Keratinocyte (primary cell): ENCODE measurements at regions not wholly inside any gene's neighbourhood (a gene's known extent, or its start where the extent isn't known, plus 50 kb on each side); places are given as distances from the start of the nearest gene placed in this dataset.

Source experiments
- DNase-seq: peaks from one replicate; pipeline ENCODE4 v3.0.0-alpha.2; 2011; ENCODE audit warnings: low read depth, missing footprints, low spot score
- FAIRE-seq: peaks from 2 replicates; lab custom pipeline; 2011; peaks lifted over from hg19 to GRCh38; lab: Jason Lieb, UNC
- H2AFZ ChIP-seq: 2 replicates; pipeline ENCODE4 v1.6.0; 2012; ENCODE audit warnings: low read length, control low read depth, inconsistent platforms; ENCODE audit not compliant: control insufficient read depth
- H3K27ac ChIP-seq: 2 replicates; pipeline ENCODE4 v1.5.1; 2011; ENCODE audit warnings: low read length; ENCODE audit not compliant: control insufficient read depth, insufficient read depth
- H3K27me3 ChIP-seq: 3 replicates; pipeline ENCODE4 v1.6.0; 2011; ENCODE audit warnings: low read length; ENCODE audit not compliant: control insufficient read depth, insufficient read depth; ENCODE audit errors: extremely low read depth
- H3K36me3 ChIP-seq, 2 experiments: 2 replicates in 1 of 2; 3 replicates in 1 of 2; pipeline ENCODE4 v1.5.1; 2011; ENCODE audit warnings: low read length in 2 of 2, mild to moderate bottlenecking in 1 of 2; ENCODE audit not compliant: control insufficient read depth in 2 of 2, insufficient read depth in 2 of 2; ENCODE audit errors: extremely low read depth in 1 of 2
- H3K4me1 ChIP-seq: 3 replicates; pipeline ENCODE4 v1.5.1; 2011; ENCODE audit warnings: low read length; ENCODE audit not compliant: control insufficient read depth, insufficient read depth; ENCODE audit errors: extremely low read depth
- H3K4me2 ChIP-seq: 3 replicates; pipeline ENCODE4 v1.6.0; 2011; ENCODE audit warnings: low read depth, low read length; ENCODE audit not compliant: control insufficient read depth, insufficient read depth; ENCODE audit errors: extremely low read depth
- H3K4me3 ChIP-seq, 3 experiments: fragments of 200-600 bp in 1 of 3; sonication (generic) in 1 of 3; 2 replicates in 2 of 3; 3 replicates in 1 of 3; pipeline ENCODE4 v1.5.1; 2011 to 2016; ENCODE audit warnings: low read length in 3 of 3, mild to moderate bottlenecking in 3 of 3, control low read depth in 2 of 3, inconsistent platforms in 1 of 3, low read depth in 1 of 3, mixed read lengths in 1 of 3, mixed run types in 1 of 3, moderate library complexity in 1 of 3; ENCODE audit not compliant: control insufficient read depth in 2 of 3, insufficient read depth in 2 of 3; ENCODE audit errors: extremely low read depth in 1 of 3
- H3K79me2 ChIP-seq: 2 replicates; pipeline ENCODE4 v1.6.0; 2012; ENCODE audit warnings: low read length; ENCODE audit not compliant: control insufficient read depth, insufficient read depth
- H3K9ac ChIP-seq: 3 replicates; pipeline ENCODE4 v1.6.0; 2011; ENCODE audit warnings: low read length; ENCODE audit not compliant: control insufficient read depth, insufficient read depth; ENCODE audit errors: extremely low read depth
- H3K9me1 ChIP-seq: 3 replicates; pipeline ENCODE4 v1.6.0; 2011; ENCODE audit warnings: low read length; ENCODE audit not compliant: control insufficient read depth, insufficient read depth; ENCODE audit errors: extremely low read depth
- H3K9me3 ChIP-seq: 2 replicates; pipeline ENCODE4 v1.5.1; 2012; ENCODE audit warnings: low read depth, low read length; ENCODE audit not compliant: control insufficient read depth
- H4K20me1 ChIP-seq: 3 replicates; pipeline ENCODE4 v1.6.0; 2011; ENCODE audit warnings: low read length; ENCODE audit not compliant: control insufficient read depth, insufficient read depth; ENCODE audit errors: extremely low read depth
- EZH2 ChIP-seq: IDR thresholded peaks from one replicate; pipeline ENCODE4 v1.6.1; 2012; ENCODE audit warnings: inconsistent platforms, mild to moderate bottlenecking, low read length, moderate library complexity
- dilution Hi-C: fragments of 300-500 bp; cut with MboI; formaldehyde crosslinking; loops from one replicate; pipeline ENCODE4 v1.7.0; 2020; ENCODE audit warnings: low sequenced_read_pairs; ENCODE audit not compliant: extremely low pct_ligation_motif_present
- TF ChIP-seq, protein P1 (sequence below), 3 experiments: IDR thresholded peaks in 1 of 3; conservative IDR thresholded peaks in 1 of 3; optimal IDR thresholded peaks in 1 of 3; 2 replicates in 2 of 3; 3 replicates in 1 of 3; pipeline versions ENCODE3 to v1.5.1; 2011; ENCODE audit warnings: low read length in 3 of 3, mild to moderate bottlenecking in 3 of 3, moderate library complexity in 2 of 3, control low read depth in 1 of 3, inconsistent platforms in 1 of 3; ENCODE audit not compliant: insufficient read depth in 2 of 3; ENCODE audit errors: extremely low read depth in 1 of 3

- H3K27ac ChIP-seq = no peak overlapping the region
- no peak overlapping the region for H3K9ac ChIP-seq
- no peaks in the 10 kb centered on the region for H3K9me3 ChIP-seq
- dilution Hi-C loops = no loop called here
- H4K20me1 ChIP-seq = no peaks in the 10 kb centered on the region
- TF ChIP-seq, protein P1, sequence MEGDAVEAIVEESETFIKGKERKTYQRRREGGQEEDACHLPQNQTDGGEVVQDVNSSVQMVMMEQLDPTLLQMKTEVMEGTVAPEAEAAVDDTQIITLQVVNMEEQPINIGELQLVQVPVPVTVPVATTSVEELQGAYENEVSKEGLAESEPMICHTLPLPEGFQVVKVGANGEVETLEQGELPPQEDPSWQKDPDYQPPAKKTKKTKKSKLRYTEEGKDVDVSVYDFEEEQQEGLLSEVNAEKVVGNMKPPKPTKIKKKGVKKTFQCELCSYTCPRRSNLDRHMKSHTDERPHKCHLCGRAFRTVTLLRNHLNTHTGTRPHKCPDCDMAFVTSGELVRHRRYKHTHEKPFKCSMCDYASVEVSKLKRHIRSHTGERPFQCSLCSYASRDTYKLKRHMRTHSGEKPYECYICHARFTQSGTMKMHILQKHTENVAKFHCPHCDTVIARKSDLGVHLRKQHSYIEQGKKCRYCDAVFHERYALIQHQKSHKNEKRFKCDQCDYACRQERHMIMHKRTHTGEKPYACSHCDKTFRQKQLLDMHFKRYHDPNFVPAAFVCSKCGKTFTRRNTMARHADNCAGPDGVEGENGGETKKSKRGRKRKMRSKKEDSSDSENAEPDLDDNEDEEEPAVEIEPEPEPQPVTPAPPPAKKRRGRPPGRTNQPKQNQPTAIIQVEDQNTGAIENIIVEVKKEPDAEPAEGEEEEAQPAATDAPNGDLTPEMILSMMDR (optimal IDR thresholded peaks at IDR 0.05 in 1 of 3, IDR thresholded peaks at IDR 0.05 in 1 of 3, conservative IDR thresholded peaks at IDR 0.05 in 1 of 3; ENCODE audit: extremely low read depth in 1 of 3, insufficient read depth in 2 of 3, low read length in 3 of 3) = no peak
- TF ChIP-seq EZH2 = no peak
- FAIRE-seq (no peak), DNase-seq (no peak)
- no peak overlapping the region for H3K4me3 ChIP-seq
- no peaks in the 10 kb centered on the region for H3K4me1 ChIP-seq
- H3K9me1 ChIP-seq = no peaks in the 10 kb centered on the region
- H3K79me2 ChIP-seq = no peaks in the 10 kb centered on the region
- no peak overlapping the region for H3K4me2 ChIP-seq
- H2AFZ ChIP-seq = no peak overlapping the region
- no peaks in the 10 kb centered on the region for H3K36me3 ChIP-seq
- no peaks in the 10 kb centered on the region for H3K27me3 ChIP-seq
Measured at GRCh38 chr15:87687523-87687870, 569.0 kb downstream of the NTRK3 start.

DNA sequence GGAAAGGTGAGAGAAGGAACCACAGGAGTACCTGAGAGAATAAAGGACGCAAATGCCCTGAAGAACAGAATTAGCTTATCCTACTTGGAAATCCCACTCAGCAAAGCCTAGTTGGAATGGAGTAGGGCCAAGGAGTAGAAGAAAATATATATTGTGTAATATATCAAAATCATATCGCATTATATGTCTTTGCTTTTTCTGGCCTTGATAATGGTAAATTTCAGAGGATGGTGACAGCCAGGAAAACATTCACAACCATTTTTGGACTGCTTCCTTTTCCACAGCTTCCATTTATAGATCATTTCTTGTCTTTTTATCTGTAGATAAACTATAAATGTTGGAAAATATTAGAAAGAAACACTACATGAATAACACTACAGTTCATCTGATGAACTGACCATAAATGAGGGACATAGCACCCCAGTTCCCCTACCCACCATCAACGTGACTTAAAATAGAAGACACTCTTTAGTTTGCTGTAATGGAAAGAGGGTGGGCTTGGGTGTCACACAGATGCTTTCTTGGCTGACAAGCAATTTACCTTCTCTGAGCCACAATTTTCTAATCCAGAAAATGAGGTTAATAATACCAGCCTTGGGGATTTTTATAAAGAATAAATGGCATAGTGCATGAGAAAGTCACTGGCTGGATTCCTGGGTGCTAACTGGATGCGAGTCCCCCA, 569.6 kb downstream of the NTRK3 start:
- TF ChIP-seq, protein P1 (optimal IDR thresholded peaks at IDR 0.05 in 1 of 3, IDR thresholded peaks at IDR 0.05 in 1 of 3, conservative IDR thresholded peaks at IDR 0.05 in 1 of 3; ENCODE audit: extremely low read depth in 1 of 3, insufficient read depth in 2 of 3, low read length in 3 of 3) = no peak
- no peak for TF ChIP-seq EZH2
- H4K20me1 ChIP-seq = no peaks in the 10 kb centered on the region
- H3K4me3 ChIP-seq = no peak overlapping the region
- H2AFZ ChIP-seq = no peak overlapping the region
- no peaks in the 10 kb centered on the region for H3K9me1 ChIP-seq
- H3K9me3 ChIP-seq = no peaks in the 10 kb centered on the region
- H3K4me2 ChIP-seq = no peak overlapping the region
- H3K9ac ChIP-seq = no peak overlapping the region
- DNase-seq (no peak), FAIRE-seq (no peak)
- no peaks in the 10 kb centered on the region for H3K4me1 ChIP-seq
- H3K79me2 ChIP-seq = no peaks in the 10 kb centered on the region
- dilution Hi-C loops = no loop called here
- no peak overlapping the region for H3K27ac ChIP-seq
- no peaks in the 10 kb centered on the region for H3K27me3 ChIP-seq
- no peaks in the 10 kb centered on the region for H3K36me3 ChIP-seq
